LNCAP (cell line): ENCODE measurements at regions not wholly inside any gene's neighbourhood (a gene's known extent, or its start where the extent isn't known, plus 50 kb on each side); places are given as distances from the start of the nearest gene placed in this dataset.

Experiments used
- TF ChIP-seq, protein P1 (sequence below): fragments of 450-650 bp; IDR thresholded peaks from 2 replicates; pipeline ENCODE4 v1.5.1; 2017; ENCODE audit warnings: mild to moderate bottlenecking

DNA sequence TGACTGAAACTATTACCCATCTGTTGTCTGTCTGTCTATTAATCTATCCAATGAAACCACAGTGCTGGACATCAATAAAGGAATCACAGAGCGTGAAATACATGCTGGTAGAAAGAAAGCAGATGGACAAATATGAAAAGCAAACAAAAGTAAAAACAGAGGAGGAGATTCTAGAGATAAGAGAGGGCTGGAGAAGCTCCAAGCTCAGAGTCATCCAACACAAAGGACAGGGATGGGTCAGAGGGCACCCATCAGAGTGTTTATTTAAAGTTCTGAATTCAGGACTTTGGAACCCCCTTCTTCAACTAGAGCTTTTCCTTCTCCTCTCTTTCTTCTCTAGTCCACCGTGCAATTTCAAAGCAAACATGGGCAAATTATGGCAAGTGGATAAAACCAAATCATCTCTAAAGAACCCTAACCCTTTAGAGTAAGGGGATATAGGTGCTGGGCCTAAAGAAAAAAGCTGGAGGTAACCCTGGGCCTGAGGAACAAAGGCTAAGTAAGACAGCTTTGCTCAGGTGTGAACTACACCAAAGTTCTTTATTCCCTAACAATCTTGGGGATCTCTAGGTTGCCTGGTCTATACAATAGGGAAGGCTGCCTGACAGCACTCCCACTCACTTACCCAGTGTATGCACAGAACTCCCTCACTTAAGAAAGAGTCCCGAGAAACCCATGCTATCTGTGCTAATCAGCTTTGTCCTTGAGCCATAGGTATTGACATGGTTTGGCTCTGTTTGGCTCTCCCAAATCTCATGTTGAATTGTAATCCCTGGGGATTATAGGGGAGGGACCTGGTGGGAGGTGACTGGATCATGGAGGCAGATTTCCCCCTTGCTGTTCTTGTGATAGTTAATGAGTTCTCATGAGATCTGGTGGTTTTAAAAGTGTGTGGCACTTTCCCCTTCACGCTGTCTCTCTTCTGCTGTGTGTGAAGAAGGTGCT, 97.0 kb downstream of the BAMBI start:
- TF ChIP-seq, protein P1, sequence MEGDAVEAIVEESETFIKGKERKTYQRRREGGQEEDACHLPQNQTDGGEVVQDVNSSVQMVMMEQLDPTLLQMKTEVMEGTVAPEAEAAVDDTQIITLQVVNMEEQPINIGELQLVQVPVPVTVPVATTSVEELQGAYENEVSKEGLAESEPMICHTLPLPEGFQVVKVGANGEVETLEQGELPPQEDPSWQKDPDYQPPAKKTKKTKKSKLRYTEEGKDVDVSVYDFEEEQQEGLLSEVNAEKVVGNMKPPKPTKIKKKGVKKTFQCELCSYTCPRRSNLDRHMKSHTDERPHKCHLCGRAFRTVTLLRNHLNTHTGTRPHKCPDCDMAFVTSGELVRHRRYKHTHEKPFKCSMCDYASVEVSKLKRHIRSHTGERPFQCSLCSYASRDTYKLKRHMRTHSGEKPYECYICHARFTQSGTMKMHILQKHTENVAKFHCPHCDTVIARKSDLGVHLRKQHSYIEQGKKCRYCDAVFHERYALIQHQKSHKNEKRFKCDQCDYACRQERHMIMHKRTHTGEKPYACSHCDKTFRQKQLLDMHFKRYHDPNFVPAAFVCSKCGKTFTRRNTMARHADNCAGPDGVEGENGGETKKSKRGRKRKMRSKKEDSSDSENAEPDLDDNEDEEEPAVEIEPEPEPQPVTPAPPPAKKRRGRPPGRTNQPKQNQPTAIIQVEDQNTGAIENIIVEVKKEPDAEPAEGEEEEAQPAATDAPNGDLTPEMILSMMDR: no peak

GRCh38 chr10:28775773-28776172, 98.5 kb downstream of the BAMBI start:
- TF ChIP-seq, protein P1: no peak

DNA sequence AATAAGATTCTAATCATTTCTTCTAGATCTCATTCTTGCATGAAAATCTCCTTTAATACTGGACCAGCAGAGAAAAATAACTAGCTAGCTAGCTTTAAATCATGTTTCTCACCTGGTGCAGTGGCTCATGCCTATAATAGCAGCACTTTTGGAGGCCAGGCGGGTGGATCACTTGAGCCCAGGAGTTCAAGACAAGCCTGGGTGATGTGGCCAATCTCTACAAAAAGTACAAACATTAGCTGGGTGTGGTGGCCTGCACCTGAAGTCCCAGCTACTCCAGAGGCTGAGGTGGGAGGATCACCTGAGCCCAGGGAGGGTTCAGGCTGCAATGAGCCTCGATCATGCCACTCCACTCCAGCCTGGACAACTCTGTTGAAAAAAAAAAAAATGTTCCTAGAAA, 99.2 kb downstream of the BAMBI start:
- TF ChIP-seq, protein P1: no peak

- TF ChIP-seq, protein P1: no peak
Observed at GRCh38 chr10:28777911-28778310, 100.6 kb downstream of the BAMBI start.

GRCh38 chr10:28778524-28778923, 101.2 kb downstream of the BAMBI start:
- TF ChIP-seq, protein P1: no peak

DNA sequence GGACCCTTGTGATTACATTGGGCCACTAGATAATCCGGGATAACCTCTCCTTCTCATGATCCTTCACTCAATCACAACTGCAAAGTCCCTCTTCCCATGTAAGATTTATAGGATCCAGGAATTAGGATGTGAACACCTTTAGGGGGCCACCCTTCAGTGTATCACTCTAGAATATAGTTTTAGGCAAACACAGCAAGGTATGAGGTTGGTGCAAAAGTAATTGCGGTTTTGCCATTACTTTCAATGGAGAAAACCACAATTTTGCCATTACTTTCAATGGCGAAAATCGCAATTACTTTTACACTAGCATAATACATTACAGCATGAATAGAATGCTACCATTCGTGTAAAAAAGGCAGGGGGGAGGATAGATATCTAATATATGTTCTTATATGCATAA, 104.0 kb downstream of the BAMBI start:
- TF ChIP-seq, protein P1: no peak

DNA sequence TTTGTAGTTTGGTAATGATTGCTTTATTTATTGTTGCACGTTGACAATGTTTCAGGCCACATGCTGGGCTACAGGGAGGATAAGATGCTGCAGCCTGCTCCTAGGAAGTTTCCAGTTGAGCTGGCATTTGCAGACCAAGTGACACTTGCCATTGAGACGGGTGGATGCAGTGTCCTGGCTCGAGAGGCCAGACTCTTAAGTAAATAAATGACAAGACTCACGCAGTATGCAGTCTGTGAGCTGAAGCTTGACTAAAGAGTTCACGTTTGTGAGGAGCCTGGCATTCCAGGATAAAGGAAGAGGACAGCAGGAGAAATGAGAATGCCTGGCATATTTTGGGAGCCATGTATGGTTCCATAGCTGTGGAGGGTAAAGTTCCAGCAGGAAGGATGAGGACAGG, 105.8 kb downstream of the BAMBI start:
- TF ChIP-seq, protein P1: no peak
